ENCODE measurements at regions not wholly inside any gene's neighbourhood (a gene's known extent, or its start where the extent isn't known, plus 50 kb on each side); places are given as distances from the start of the nearest gene placed in this dataset.

- TF ChIP-seq YY1 (IDR thresholded peaks at IDR 0.05; ENCODE audit: insufficient read depth, insufficient read length), result no peak
- TF ChIP-seq ZNF274 (IDR thresholded peaks at IDR 0.05; ENCODE audit: low read depth, low read length), result no peak
- TF ChIP-seq SUZ12 (IDR thresholded peaks at IDR 0.05; ENCODE audit: extremely low read depth, insufficient read depth, insufficient read length), result no peak
Measured at GRCh38 chr21:33140288-33140687, 70.3 kb downstream of the OLIG1 start.
